Peyer's patch (tissue), 4 donors: ENCODE measurements at regions not wholly inside any gene's neighbourhood (a gene's known extent, or its start where the extent isn't known, plus 50 kb on each side); places are given as distances from the start of the nearest gene placed in this dataset.

ENCODE experiments used
- POLR2A ChIP-seq, 2 donors: fragments of 450-650 bp; IDR thresholded peaks; one replicate each; pipeline ENCODE4 v1.5.1; 2017; ENCODE audit warnings: antibody characterized with exemption in 2 of 2, mild to moderate bottlenecking in 2 of 2, moderate library complexity in 2 of 2
- TF ChIP-seq, protein P1 (sequence below), 6 experiments: fragments of 450-650 bp in 4 of 6; fragments of 200-600 bp in 2 of 6; sonication (generic) in 1 of 6; IDR thresholded peaks; one replicate each; pipeline ENCODE4 v1.5.1; 2017 to 2019; ENCODE audit warnings: antibody characterized with exemption in 6 of 6, mild to moderate bottlenecking in 3 of 6, moderate library complexity in 1 of 6

DNA sequence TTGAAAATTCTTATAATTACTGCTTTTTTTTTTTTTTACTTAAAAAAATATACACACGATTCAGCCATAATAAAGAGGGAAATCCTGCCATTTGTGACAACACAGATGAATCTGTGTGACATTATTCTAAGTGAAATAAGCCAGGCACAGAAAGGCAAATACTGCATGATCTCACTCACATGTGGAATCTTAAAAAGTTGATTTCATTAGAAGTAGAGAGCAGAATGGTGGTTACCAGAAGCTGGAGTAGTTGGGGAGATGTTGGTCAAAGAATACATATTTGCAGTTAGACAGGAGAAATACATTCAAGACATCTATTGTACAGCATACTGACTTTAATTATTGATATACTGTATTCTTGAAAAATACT lies 116.2 kb downstream of the KLF12 start:
- no peak for TF ChIP-seq POLR2A (IDR thresholded peaks at IDR 0.05)
- TF ChIP-seq, protein P1, sequence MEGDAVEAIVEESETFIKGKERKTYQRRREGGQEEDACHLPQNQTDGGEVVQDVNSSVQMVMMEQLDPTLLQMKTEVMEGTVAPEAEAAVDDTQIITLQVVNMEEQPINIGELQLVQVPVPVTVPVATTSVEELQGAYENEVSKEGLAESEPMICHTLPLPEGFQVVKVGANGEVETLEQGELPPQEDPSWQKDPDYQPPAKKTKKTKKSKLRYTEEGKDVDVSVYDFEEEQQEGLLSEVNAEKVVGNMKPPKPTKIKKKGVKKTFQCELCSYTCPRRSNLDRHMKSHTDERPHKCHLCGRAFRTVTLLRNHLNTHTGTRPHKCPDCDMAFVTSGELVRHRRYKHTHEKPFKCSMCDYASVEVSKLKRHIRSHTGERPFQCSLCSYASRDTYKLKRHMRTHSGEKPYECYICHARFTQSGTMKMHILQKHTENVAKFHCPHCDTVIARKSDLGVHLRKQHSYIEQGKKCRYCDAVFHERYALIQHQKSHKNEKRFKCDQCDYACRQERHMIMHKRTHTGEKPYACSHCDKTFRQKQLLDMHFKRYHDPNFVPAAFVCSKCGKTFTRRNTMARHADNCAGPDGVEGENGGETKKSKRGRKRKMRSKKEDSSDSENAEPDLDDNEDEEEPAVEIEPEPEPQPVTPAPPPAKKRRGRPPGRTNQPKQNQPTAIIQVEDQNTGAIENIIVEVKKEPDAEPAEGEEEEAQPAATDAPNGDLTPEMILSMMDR (IDR thresholded peaks at IDR 0.05), result no peak
